ENCODE measurements at regions not wholly inside any gene's neighbourhood (a gene's known extent, or its start where the extent isn't known, plus 50 kb on each side); places are given as distances from the start of the nearest gene placed in this dataset.

DNA sequence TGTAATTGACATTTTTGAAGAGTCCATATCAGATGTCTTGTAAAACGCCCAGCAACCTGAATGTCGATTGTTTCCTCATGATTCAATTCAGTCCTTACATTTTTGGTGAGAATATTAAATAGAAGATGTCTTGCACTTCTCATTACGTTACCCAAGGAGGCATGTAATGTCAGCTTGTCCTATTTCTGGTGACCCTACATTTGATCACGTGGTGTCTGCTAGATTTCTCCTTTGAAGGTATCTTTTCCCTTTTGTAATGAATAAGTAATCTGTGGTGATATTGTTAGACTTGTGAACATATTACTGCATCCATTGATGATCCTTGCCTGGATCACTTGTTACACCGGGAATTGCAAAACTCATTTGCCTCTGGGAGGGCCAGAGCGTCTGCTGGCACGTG lies 87.6 kb upstream of the DISP3 start:
- no peak overlapping the region for H3K27ac ChIP-seq (ENCODE audit: low read depth in 1 of 2, low read length in 2 of 2)
- no peaks in the 10 kb centered on the region for H3K36me3 ChIP-seq (ENCODE audit: control insufficient read depth in 4 of 4, insufficient read depth in 3 of 4, low read depth in 1 of 4, low read length in 3 of 4)
- WGBS = 66% methylated on average over 7 of the region's 7 CpGs
- no peak overlapping the region for H3K9ac ChIP-seq (ENCODE audit: low read depth in 1 of 2, low read length in 2 of 2)
- H3K4me1 ChIP-seq (ENCODE audit: control insufficient read depth in 4 of 4, insufficient read depth in 4 of 4, low read length in 3 of 4) = no peaks in the 10 kb centered on the region
- peaks cover 0 to 12% (median 4%) of the 10 kb centered on the region in 4 donors for H3K27me3 ChIP-seq (ENCODE audit: control insufficient read depth in 4 of 4, insufficient read depth in 4 of 4, low read length in 3 of 4)
- no peak overlapping the region for H3K4me3 ChIP-seq (ENCODE audit: low read depth in 1 of 3, low read length in 3 of 3)
- no peak for DNase-seq (ENCODE audit: low spot score)
- no peaks in the 10 kb centered on the region for H3K9me3 ChIP-seq (ENCODE audit: control insufficient read depth in 4 of 4, low read length in 3 of 4)
- TF ChIP-seq GABPA (IDR thresholded peaks at IDR 0.05 in 1 of 2, conservative IDR thresholded peaks at IDR 0.05 in 1 of 2) (no peak), HNF4G (IDR thresholded peaks at IDR 0.05) (no peak), JUND (IDR thresholded peaks at IDR 0.05) (no peak), FOXA1 (IDR thresholded peaks at IDR 0.05) (no peak), RAD21 (IDR thresholded peaks at IDR 0.05) (no peak)
- TF ChIP-seq, protein P1, sequence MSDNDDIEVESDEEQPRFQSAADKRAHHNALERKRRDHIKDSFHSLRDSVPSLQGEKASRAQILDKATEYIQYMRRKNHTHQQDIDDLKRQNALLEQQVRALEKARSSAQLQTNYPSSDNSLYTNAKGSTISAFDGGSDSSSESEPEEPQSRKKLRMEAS (IDR thresholded peaks at IDR 0.05) = no peak

DNA sequence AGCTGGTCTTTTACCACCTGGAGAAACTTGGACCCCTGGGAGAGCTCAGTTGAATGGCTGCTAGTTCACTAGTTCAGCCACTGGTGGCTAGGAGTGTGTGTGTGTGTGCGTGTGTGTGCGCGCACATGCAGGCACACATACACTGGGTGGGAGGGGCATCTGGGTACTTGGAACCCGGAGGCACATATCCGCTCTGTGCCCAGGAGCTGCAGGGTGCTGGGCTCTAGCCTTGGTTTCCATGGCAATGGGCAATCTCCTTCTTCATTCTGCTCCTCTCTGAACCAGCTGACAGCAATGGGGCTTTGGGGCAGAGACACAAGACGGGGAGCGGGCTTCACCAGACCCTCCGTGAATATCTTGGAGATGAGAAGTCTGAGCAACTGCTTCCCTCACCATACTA lies 87.1 kb upstream of the DISP3 start:
- Histone ChIP-seq H3K4me3 (ENCODE audit: low read depth in 1 of 3, low read length in 3 of 3) (no peak overlapping the region), H3K36me3 (ENCODE audit: control insufficient read depth in 4 of 4, insufficient read depth in 3 of 4, low read depth in 1 of 4, low read length in 3 of 4) (no peaks in the 10 kb centered on the region), H3K4me1 (ENCODE audit: control insufficient read depth in 4 of 4, insufficient read depth in 4 of 4, low read length in 3 of 4) (no peaks in the 10 kb centered on the region), H3K27me3 (ENCODE audit: control insufficient read depth in 4 of 4, insufficient read depth in 4 of 4, low read length in 3 of 4) (peaks cover 0 to 12% (median 4%) of the 10 kb centered on the region in 4 donors), H3K27ac (ENCODE audit: low read depth in 1 of 2, low read length in 2 of 2) (no peak overlapping the region), H3K9ac (ENCODE audit: low read depth in 1 of 2, low read length in 2 of 2) (no peak overlapping the region), H3K9me3 (ENCODE audit: control insufficient read depth in 4 of 4, low read length in 3 of 4) (no peaks in the 10 kb centered on the region)
- TF ChIP-seq SP1 (IDR thresholded peaks at IDR 0.05) (no peak), GABPA (IDR thresholded peaks at IDR 0.05 in 1 of 2, conservative IDR thresholded peaks at IDR 0.05 in 1 of 2) (no peak), NR2F2 (IDR thresholded peaks at IDR 0.05) (no peak), HNF4G (IDR thresholded peaks at IDR 0.05) (no peak), FOXA2 (IDR thresholded peaks at IDR 0.05) (no peak)
- TF ChIP-seq, protein P2, sequence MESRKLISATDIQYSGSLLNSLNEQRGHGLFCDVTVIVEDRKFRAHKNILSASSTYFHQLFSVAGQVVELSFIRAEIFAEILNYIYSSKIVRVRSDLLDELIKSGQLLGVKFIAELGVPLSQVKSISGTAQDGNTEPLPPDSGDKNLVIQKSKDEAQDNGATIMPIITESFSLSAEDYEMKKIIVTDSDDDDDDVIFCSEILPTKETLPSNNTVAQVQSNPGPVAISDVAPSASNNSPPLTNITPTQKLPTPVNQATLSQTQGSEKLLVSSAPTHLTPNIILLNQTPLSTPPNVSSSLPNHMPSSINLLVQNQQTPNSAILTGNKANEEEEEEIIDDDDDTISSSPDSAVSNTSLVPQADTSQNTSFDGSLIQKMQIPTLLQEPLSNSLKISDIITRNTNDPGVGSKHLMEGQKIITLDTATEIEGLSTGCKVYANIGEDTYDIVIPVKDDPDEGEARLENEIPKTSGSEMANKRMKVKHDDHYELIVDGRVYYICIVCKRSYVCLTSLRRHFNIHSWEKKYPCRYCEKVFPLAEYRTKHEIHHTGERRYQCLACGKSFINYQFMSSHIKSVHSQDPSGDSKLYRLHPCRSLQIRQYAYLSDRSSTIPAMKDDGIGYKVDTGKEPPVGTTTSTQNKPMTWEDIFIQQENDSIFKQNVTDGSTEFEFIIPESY (IDR thresholded peaks at IDR 0.05) = no peak
- TF ChIP-seq, protein P1 (IDR thresholded peaks at IDR 0.05) = no peak
- TF ChIP-seq, protein P3, sequence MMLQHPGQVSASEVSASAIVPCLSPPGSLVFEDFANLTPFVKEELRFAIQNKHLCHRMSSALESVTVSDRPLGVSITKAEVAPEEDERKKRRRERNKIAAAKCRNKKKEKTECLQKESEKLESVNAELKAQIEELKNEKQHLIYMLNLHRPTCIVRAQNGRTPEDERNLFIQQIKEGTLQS (IDR thresholded peaks at IDR 0.05) = no peak
- DNase-seq (ENCODE audit: low spot score) = no peak
- WGBS = 87% methylated on average over 8 of the region's 8 CpGs

DNA sequence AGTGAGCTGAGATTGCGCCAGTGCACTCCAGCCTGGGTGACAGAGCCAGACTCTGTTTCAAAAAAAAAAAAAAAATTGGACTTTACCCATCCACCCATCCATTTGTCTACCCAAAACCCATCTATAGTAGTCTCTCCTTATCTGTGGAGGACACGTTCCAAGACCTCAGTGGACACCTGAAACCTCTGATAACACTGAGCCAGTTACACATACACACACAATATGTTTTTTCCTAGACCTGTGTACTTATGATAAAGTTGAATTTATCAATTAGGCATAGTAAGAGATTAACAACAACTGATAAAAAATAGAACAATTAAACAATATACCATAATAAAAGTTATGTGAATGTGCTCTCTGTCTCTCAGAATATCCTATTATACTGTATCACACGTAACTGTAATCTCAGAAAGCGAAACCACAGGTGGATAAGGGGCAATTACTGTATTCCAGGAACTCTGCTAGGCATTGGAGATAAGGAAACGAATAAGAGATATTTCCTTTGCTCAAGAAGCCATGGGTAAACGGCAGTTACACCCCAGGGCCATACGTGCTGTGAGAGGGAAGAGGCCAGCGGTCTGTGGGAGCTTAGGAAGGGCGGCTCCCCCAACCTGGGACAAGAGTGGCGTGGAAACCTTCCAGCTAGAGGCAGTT lies 84.2 kb upstream of the DISP3 start:
- Histone ChIP-seq H3K4me3 (ENCODE audit: low read depth in 1 of 3, low read length in 3 of 3) (no peak overlapping the region), H3K27me3 (ENCODE audit: control insufficient read depth in 4 of 4, insufficient read depth in 4 of 4, low read length in 3 of 4) (peaks cover 0 to 12% (median 4%) of the 10 kb centered on the region in 4 donors), H3K9ac (ENCODE audit: low read depth in 1 of 2, low read length in 2 of 2) (no peak overlapping the region), H3K9me3 (ENCODE audit: control insufficient read depth in 4 of 4, low read length in 3 of 4) (no peaks in the 10 kb centered on the region), H3K4me1 (ENCODE audit: control insufficient read depth in 4 of 4, insufficient read depth in 4 of 4, low read length in 3 of 4) (no peaks in the 10 kb centered on the region), H3K36me3 (ENCODE audit: control insufficient read depth in 4 of 4, insufficient read depth in 3 of 4, low read depth in 1 of 4, low read length in 3 of 4) (no peaks in the 10 kb centered on the region), H3K27ac (ENCODE audit: low read depth in 1 of 2, low read length in 2 of 2) (no peak overlapping the region)
- WGBS = 44% methylated on average over 10 of the region's 10 CpGs
- TF ChIP-seq NR2F2 (IDR thresholded peaks at IDR 0.05) = no peak
- TF ChIP-seq FOXA2 (IDR thresholded peaks at IDR 0.05) = no peak
- TF ChIP-seq, protein P3 (IDR thresholded peaks at IDR 0.05) = no peak
- TF ChIP-seq RAD21 (IDR thresholded peaks at IDR 0.05) = no peak
- TF ChIP-seq, protein P2 (IDR thresholded peaks at IDR 0.05) = no peak
- TF ChIP-seq FOXA1 (IDR thresholded peaks at IDR 0.05) = no peak
- no peak for TF ChIP-seq HNF4G (IDR thresholded peaks at IDR 0.05)
- no peak for TF ChIP-seq RXRA (IDR thresholded peaks at IDR 0.05)
- DNase-seq (ENCODE audit: low spot score) = no peak
